Esophagus squamous epithelium (tissue), 4 donors: ENCODE measurements at regions not wholly inside any gene's neighbourhood (a gene's known extent, or its start where the extent isn't known, plus 50 kb on each side); places are given as distances from the start of the nearest gene placed in this dataset.

Experiments
- CTCF ChIP-seq, 6 experiments: fragments of 450-650 bp in 4 of 6; fragments of 200-600 bp in 2 of 6; sonication (generic) in 2 of 6; IDR thresholded peaks; one replicate each; pipeline ENCODE4 v1.5.1; 2016 to 2019; ENCODE audit warnings: antibody characterized with exemption in 6 of 6, mild to moderate bottlenecking in 4 of 6, moderate library complexity in 4 of 6
- POLR2A ChIP-seq, 4 donors: fragments of 450-650 bp; IDR thresholded peaks; one replicate each; pipeline ENCODE4 v1.6.1; 2017; ENCODE audit warnings: antibody characterized with exemption in 4 of 4, mild to moderate bottlenecking in 4 of 4, moderate library complexity in 3 of 4

GRCh38 chr13:57340878-57341277, 173.9 kb downstream of the PRR20E start:
- TF ChIP-seq CTCF (IDR thresholded peaks at IDR 0.05) (no peak), POLR2A (IDR thresholded peaks at IDR 0.05) (no peak)
